Uterus (tissue), 2 donors: ENCODE measurements at regions not wholly inside any gene's neighbourhood (a gene's known extent, or its start where the extent isn't known, plus 50 kb on each side); places are given as distances from the start of the nearest gene placed in this dataset.

ENCODE experiments used
- POLR2A ChIP-seq, 2 donors: fragments of 450-650 bp; IDR thresholded peaks; one replicate each; pipeline ENCODE4 v1.6.1; 2016; ENCODE audit warnings: antibody characterized with exemption in 2 of 2, mild to moderate bottlenecking in 1 of 2, moderate library complexity in 1 of 2
- TF ChIP-seq, protein P1 (sequence below), 4 experiments: fragments of 200-600 bp in 2 of 4; fragments of 450-650 bp in 2 of 4; sonication (generic) in 2 of 4; IDR thresholded peaks; one replicate each; pipeline ENCODE4 v1.5.1; 2016 to 2019; ENCODE audit warnings: antibody characterized with exemption in 4 of 4, mild to moderate bottlenecking in 2 of 4, moderate library complexity in 1 of 4

DNA sequence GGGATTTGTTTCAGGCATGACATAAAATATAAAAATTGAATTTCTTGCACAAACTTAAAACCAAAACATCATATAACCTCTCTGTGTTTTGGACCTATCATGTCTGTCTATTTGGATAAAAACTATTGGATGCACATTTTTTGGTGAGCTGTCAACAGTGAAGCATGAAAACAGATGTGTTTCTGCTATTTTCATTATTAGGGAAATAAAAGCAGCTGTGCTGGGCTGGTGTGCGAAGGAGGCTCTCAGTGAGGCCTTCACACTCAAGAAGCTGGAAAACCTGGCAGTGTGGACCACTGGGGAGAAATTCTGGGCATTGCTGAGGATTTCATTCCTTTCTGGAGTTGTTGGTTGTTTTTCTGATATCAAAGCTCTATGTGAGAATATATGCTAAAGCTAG, 395.3 kb downstream of the GJA1 start:
- TF ChIP-seq, protein P1, sequence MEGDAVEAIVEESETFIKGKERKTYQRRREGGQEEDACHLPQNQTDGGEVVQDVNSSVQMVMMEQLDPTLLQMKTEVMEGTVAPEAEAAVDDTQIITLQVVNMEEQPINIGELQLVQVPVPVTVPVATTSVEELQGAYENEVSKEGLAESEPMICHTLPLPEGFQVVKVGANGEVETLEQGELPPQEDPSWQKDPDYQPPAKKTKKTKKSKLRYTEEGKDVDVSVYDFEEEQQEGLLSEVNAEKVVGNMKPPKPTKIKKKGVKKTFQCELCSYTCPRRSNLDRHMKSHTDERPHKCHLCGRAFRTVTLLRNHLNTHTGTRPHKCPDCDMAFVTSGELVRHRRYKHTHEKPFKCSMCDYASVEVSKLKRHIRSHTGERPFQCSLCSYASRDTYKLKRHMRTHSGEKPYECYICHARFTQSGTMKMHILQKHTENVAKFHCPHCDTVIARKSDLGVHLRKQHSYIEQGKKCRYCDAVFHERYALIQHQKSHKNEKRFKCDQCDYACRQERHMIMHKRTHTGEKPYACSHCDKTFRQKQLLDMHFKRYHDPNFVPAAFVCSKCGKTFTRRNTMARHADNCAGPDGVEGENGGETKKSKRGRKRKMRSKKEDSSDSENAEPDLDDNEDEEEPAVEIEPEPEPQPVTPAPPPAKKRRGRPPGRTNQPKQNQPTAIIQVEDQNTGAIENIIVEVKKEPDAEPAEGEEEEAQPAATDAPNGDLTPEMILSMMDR (IDR thresholded peaks at IDR 0.05), result no peak
- TF ChIP-seq POLR2A (IDR thresholded peaks at IDR 0.05), result no peak
